ENCODE measurements at regions not wholly inside any gene's neighbourhood (a gene's known extent, or its start where the extent isn't known, plus 50 kb on each side); places are given as distances from the start of the nearest gene placed in this dataset.

DNA sequence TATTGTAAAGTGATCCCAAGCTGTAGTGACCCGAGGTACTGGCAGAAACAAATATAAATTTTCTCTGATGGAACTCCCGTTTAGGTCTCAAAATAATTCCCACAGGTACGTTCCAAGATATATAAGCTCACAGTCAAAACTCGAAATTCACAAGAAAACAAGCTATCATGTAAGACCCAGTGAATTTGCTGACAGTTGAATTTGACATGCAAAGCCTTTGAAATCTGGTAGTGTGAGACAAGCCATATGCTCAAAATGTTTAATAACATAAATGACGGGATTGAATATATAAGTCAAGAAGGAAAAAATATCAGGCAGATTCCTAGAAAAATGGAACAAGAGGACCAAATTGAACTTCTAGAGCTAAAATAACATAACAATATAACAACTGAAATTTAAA lies 252.8 kb downstream of the TMA16 start:
- ChIA-PET POLR2A (no interaction called here), CTCF (no interaction called here)
- Histone ChIP-seq H3K36me3 (ENCODE audit: control insufficient read depth, insufficient read depth, low read length) (no peaks in the 10 kb centered on the region), H3K27me3 (ENCODE audit: control insufficient read depth, insufficient read depth, low read length) (no peaks in the 10 kb centered on the region), H3K4me3 (ENCODE audit: low read depth, low read length) (no peak overlapping the region)
- TF ChIP-seq, protein P1, sequence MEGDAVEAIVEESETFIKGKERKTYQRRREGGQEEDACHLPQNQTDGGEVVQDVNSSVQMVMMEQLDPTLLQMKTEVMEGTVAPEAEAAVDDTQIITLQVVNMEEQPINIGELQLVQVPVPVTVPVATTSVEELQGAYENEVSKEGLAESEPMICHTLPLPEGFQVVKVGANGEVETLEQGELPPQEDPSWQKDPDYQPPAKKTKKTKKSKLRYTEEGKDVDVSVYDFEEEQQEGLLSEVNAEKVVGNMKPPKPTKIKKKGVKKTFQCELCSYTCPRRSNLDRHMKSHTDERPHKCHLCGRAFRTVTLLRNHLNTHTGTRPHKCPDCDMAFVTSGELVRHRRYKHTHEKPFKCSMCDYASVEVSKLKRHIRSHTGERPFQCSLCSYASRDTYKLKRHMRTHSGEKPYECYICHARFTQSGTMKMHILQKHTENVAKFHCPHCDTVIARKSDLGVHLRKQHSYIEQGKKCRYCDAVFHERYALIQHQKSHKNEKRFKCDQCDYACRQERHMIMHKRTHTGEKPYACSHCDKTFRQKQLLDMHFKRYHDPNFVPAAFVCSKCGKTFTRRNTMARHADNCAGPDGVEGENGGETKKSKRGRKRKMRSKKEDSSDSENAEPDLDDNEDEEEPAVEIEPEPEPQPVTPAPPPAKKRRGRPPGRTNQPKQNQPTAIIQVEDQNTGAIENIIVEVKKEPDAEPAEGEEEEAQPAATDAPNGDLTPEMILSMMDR (IDR thresholded peaks at IDR 0.05; ENCODE audit: insufficient read depth, low read depth, low read length) = no peak
- DNase-seq (ENCODE audit: low read depth) = no peak

DNA sequence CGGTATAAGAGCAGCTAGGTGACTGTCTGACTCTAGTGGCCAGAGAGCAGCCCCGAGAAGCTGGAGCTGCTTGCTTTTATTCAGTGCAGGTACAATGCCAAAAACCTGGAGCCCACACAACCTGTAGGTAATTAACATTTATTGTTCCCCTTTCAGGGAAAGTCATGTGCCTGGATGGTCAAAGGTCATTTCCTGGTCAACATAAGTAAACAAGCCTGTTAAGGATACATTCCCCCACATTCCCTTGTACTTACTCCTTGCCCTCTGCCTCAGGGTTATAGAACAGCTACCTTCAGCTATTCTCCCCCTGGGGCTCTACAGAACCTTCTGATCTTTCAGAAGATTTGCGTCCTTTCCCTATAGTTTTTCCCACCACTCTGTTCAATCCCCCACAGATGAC lies 253.4 kb downstream of the TMA16 start:
- H3K27me3 ChIP-seq (ENCODE audit: control insufficient read depth, insufficient read depth, low read length) = no peaks in the 10 kb centered on the region
- POLR2A ChIA-PET = no interaction called here
- no peak overlapping the region for H3K4me3 ChIP-seq (ENCODE audit: low read depth, low read length)
- TF ChIP-seq, protein P1 (IDR thresholded peaks at IDR 0.05; ENCODE audit: insufficient read depth, low read depth, low read length) = no peak
- CTCF ChIA-PET = interaction anchor here (0.6 kb wide), 1 partner anchor 699 kb away, joined by 3 read pairs; no protein-coding TSS in a partner anchor
- DNase-seq (ENCODE audit: low read depth) = no peak
- H3K36me3 ChIP-seq (ENCODE audit: control insufficient read depth, insufficient read depth, low read length) = no peaks in the 10 kb centered on the region

DNA sequence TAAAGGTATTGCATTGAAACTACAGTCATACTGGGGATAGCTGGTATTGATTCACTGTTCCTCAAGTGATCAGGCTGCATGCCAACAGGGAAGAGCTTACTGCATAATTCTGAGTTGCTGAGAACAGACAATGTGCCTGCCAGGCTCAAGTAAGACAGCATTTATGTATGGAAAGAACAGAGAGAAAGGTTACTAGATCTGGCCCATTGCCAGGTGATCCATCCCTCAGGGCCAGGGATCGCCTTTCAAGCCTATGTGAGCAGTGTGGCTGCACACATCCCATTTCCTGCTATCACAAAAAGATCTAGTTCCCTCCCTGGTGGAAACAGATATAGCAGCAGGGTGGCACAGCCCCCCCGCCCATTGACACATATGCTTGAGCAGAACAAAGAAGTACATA lies 254.0 kb downstream of the TMA16 start:
- ChIA-PET POLR2A (no interaction called here), CTCF (interaction anchor here (0.6 kb wide), 1 partner anchor 698 kb away, joined by 3 read pairs; no protein-coding TSS in a partner anchor)
- TF ChIP-seq, protein P1 (IDR thresholded peaks at IDR 0.05; ENCODE audit: insufficient read depth, low read depth, low read length) = no peak
- H3K36me3 ChIP-seq (ENCODE audit: control insufficient read depth, insufficient read depth, low read length) = no peaks in the 10 kb centered on the region
- H3K27me3 ChIP-seq (ENCODE audit: control insufficient read depth, insufficient read depth, low read length) = no peaks in the 10 kb centered on the region
- no peak overlapping the region for H3K4me3 ChIP-seq (ENCODE audit: low read depth, low read length)
- no peak for DNase-seq (ENCODE audit: low read depth)

DNA sequence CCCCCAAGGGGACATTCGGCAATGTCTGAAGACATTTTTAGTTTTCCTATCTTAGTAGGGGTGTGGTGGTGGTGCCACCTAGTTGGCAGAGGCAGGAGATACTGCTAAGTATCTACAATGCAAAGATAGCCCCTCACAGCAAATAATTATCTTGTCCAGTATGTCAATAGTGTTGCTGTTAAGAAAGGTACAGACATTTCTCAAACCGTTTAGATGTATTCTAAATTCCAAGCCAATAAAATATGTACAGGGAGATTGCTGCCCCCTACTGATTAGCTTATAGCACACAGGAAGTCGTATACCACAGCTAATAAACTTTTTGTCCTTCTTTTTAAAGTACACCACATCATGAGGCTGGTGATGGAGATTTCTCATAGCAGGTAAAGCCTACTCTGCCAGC lies 260.5 kb downstream of the TMA16 start:
- no peak for DNase-seq (ENCODE audit: low read depth)
- Histone ChIP-seq H3K36me3 (ENCODE audit: control insufficient read depth, insufficient read depth, low read length) (no peaks in the 10 kb centered on the region), H3K4me3 (ENCODE audit: low read depth, low read length) (no peak overlapping the region), H3K27me3 (ENCODE audit: control insufficient read depth, insufficient read depth, low read length) (no peaks in the 10 kb centered on the region)
- ChIA-PET POLR2A (no interaction called here), CTCF (no interaction called here)
- TF ChIP-seq, protein P1 (IDR thresholded peaks at IDR 0.05; ENCODE audit: insufficient read depth, low read depth, low read length) = no peak; the same call in 1 of the 2 replicates

DNA sequence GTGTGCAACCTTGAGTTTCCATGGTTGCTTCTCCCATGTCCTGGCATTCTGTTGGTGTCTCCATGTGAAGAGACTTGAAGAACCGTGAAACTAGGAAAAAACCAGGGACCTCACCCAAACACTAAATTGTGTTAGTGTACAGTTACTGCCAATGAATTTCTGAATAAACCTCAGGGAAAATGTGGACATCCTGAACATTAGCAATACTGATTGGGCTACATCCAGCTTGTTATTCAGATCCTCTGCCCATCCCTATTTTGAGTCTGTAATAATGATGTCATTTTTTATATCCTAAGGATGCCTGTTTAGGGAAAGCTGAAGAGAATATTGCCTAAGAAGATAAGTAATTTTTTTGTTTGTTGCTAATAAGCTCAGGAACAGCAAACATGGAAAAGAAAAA lies 262.7 kb downstream of the TMA16 start:
- TF ChIP-seq, protein P1 (IDR thresholded peaks at IDR 0.05; ENCODE audit: insufficient read depth, low read depth, low read length) = no peak
- H3K27me3 ChIP-seq (ENCODE audit: control insufficient read depth, insufficient read depth, low read length) = no peaks in the 10 kb centered on the region
- no peaks in the 10 kb centered on the region for H3K36me3 ChIP-seq (ENCODE audit: control insufficient read depth, insufficient read depth, low read length)
- H3K4me3 ChIP-seq (ENCODE audit: low read depth, low read length) = no peak overlapping the region
- DNase-seq (ENCODE audit: low read depth) = no peak
- CTCF ChIA-PET = no interaction called here
- POLR2A ChIA-PET = no interaction called here

All from BJ (cell line).